ENCODE measurements at regions not wholly inside any gene's neighbourhood (a gene's known extent, or its start where the extent isn't known, plus 50 kb on each side); places are given as distances from the start of the nearest gene placed in this dataset.

DNA sequence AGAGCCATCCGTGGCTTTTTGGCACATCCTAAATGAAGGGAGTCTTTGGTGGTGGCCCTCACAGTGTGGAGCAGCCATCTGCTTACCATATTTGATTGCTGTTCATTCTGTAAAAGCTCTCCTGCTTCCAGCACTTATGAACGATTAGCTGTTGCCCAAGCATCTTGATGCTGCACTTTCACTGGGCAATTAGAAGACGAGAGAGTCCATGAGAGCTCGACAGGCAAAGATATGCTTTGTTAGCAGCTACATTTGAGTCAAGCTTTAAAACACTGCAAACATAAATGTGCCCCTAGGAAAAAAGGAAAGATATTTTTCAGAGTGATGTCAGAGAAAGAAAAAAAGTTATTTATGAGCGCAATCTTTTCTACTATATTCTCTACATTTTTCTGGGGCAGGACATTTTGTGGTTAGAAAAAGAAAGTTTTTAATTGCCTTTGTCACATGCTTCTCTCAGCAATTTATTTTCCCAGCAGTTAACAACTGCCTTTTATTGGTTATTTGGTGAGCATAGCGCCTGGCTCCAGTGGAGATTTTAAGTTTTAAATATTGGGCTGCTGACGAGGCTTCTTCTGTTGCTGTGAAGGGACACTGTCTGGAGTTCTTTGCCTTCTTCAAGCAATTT, 468.4 kb downstream of the C3orf38 start:
- Histone ChIP-seq H3K4me3 (no peak overlapping the region), H3K4me1 (no peaks in the 10 kb centered on the region), H3K27me3 (no peaks in the 10 kb centered on the region), H3K9me3 (no peaks in the 10 kb centered on the region), H3K27ac (no peak overlapping the region), H3K36me3 (no peaks in the 10 kb centered on the region)
- intact Hi-C loops (cut with DNase I; ENCODE audit: low total_unique reads): no loop called here
- no peak for DNase-seq
- TF ChIP-seq, protein P1, sequence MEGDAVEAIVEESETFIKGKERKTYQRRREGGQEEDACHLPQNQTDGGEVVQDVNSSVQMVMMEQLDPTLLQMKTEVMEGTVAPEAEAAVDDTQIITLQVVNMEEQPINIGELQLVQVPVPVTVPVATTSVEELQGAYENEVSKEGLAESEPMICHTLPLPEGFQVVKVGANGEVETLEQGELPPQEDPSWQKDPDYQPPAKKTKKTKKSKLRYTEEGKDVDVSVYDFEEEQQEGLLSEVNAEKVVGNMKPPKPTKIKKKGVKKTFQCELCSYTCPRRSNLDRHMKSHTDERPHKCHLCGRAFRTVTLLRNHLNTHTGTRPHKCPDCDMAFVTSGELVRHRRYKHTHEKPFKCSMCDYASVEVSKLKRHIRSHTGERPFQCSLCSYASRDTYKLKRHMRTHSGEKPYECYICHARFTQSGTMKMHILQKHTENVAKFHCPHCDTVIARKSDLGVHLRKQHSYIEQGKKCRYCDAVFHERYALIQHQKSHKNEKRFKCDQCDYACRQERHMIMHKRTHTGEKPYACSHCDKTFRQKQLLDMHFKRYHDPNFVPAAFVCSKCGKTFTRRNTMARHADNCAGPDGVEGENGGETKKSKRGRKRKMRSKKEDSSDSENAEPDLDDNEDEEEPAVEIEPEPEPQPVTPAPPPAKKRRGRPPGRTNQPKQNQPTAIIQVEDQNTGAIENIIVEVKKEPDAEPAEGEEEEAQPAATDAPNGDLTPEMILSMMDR (IDR thresholded peaks at IDR 0.05): no peak

DNA sequence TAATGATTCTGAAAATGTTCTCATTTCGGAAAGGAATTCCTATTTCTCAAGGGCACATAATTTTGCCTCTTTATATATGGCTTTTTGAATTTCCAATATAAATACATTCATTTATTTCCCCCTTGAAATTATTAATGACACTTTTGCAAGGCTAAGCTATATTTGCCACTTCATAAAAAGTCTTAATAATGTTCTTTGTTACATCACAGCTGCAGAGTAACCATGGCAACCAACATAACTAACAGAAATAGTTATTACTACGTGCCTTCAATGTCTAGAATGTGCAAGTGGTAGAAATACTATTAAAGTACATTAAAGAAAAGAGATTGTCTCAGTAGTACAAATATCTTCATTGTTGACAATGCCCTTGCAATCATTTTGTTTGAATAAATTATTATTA, 471.8 kb downstream of the C3orf38 start:
- Histone ChIP-seq H3K9me3 (no peaks in the 10 kb centered on the region), H3K27ac (no peak overlapping the region), H3K36me3 (no peaks in the 10 kb centered on the region), H3K27me3 (no peaks in the 10 kb centered on the region), H3K4me1 (no peaks in the 10 kb centered on the region), H3K4me3 (no peak overlapping the region)
- intact Hi-C loops (cut with DNase I; ENCODE audit: low total_unique reads): no loop called here
- TF ChIP-seq, protein P1 (IDR thresholded peaks at IDR 0.05): no peak
- DNase-seq: no peak

DNA sequence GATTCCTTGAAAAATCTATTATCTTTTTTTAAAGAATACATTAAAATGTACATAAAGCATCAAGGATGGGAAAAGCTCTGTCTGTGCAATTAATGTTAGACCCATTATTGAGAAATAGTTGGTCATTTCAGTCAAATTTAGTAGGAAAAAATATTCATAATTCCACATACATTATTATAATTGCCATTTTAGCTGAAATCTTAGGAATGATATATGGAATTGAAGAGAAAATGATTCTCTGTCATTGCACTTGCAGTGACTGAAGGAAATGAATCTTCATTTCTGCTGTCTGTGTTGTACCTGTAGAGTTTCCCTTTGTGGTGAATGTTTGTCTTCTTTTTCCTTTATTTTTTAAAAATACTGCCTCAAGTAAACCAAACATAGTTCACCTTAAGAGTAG, 473.9 kb downstream of the C3orf38 start:
- Histone ChIP-seq H3K4me1 (no peaks in the 10 kb centered on the region), H3K4me3 (no peak overlapping the region), H3K27ac (no peak overlapping the region), H3K36me3 (no peaks in the 10 kb centered on the region), H3K9me3 (no peaks in the 10 kb centered on the region), H3K27me3 (no peaks in the 10 kb centered on the region)
- no peak for DNase-seq
- intact Hi-C loops (cut with DNase I; ENCODE audit: low total_unique reads): no loop called here
- TF ChIP-seq, protein P1 (IDR thresholded peaks at IDR 0.05): no peak

DNA sequence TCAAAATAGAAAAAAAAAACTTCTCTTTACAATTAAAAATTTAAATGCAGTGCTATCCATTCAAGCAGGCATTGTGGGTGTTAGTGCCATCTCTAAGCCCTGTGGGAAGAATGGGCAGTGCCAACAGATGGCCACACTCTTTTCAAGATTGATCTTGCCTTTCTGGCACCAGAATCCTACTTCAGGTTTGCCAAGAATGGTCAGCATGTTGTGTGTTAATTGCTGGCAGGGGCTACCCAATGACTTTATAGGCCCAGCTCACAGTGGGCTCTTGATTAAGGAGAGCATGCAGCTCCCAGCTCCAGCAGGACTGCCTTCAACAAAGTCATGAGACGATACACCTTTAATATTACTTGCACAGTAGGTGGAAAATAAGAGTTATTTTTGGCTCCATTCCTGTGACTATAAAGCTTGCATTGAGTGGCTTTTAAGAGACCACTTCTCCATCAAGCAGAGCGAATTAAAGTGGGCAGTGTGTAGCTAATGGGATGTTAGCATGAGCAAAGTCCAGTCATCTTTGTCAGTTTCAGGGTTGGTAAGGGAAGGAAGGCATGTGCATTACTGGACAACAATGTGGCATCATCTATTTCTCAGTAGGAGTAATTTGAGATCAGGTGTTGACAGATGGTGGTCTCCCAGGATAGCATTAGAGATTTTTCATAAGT, 476.8 kb downstream of the C3orf38 start:
- H3K27ac ChIP-seq: no peak overlapping the region
- TF ChIP-seq, protein P1 (IDR thresholded peaks at IDR 0.05): no peak
- H3K4me3 ChIP-seq: no peak overlapping the region
- H3K4me1 ChIP-seq: no peaks in the 10 kb centered on the region
- no peaks in the 10 kb centered on the region for H3K27me3 ChIP-seq
- intact Hi-C loops (cut with DNase I; ENCODE audit: low total_unique reads): no loop called here
- no peaks in the 10 kb centered on the region for H3K9me3 ChIP-seq
- no peaks in the 10 kb centered on the region for H3K36me3 ChIP-seq
- no peak for DNase-seq

DNA sequence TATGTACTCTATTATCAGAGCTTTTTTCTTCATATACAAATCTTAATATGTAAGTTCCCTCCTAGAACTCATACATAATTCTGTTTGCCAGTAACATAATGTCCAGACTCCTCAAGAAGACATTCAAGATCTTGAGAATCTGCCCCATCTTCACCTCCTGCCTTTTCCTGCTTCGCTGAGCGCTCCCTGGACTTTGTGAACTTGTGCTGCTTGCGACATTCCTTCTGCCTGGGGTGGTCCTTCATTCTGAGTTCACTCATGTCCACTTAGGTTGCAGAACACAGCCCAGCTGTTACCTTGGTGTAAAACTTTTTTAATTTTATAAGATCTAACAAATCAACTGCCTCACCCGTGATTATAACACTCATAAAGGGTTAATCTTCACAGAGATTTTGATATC, 478.5 kb upstream of the EPHA3 start:
- Histone ChIP-seq H3K4me1 (no peaks in the 10 kb centered on the region), H3K9me3 (no peaks in the 10 kb centered on the region), H3K36me3 (no peaks in the 10 kb centered on the region), H3K27ac (no peak overlapping the region), H3K4me3 (no peak overlapping the region), H3K27me3 (no peaks in the 10 kb centered on the region)
- DNase-seq: no peak
- TF ChIP-seq, protein P1 (IDR thresholded peaks at IDR 0.05): no peak
- intact Hi-C loops (cut with DNase I; ENCODE audit: low total_unique reads): no loop called here
